GM12872 (cell line): ENCODE measurements at regions not wholly inside any gene's neighbourhood (a gene's known extent, or its start where the extent isn't known, plus 50 kb on each side); places are given as distances from the start of the nearest gene placed in this dataset.

Experiments used
- CTCF ChIP-seq: IDR thresholded peaks from 3 replicates; pipeline ENCODE4 v1.5.1; 2011; ENCODE audit warnings: low read depth, mild to moderate bottlenecking, low read length, moderate library complexity; ENCODE audit not compliant: insufficient read depth

GRCh38 chr9:84405667-84406066, 65.1 kb upstream of the SLC28A3 start:
- no peak for TF ChIP-seq CTCF

- TF ChIP-seq CTCF: no peak
These were observed 67.9 kb upstream of the SLC28A3 start for GRCh38 chr9:84408416-84408815.

- no peak for TF ChIP-seq CTCF
These were observed 71.2 kb upstream of the SLC28A3 start for GRCh38 chr9:84411683-84412267.

GRCh38 chr9:84412654-84413053, 72.1 kb upstream of the SLC28A3 start:
- TF ChIP-seq CTCF: no peak

- no peak for TF ChIP-seq CTCF
These were observed 72.7 kb upstream of the SLC28A3 start for GRCh38 chr9:84413301-84413700.

- no peak for TF ChIP-seq CTCF
These were observed 78.6 kb upstream of the SLC28A3 start for GRCh38 chr9:84419031-84419602.

GRCh38 chr9:84424931-84425330, 84.4 kb upstream of the SLC28A3 start:
- TF ChIP-seq CTCF: no peak
